NT2/D1 (cell line): ENCODE measurements at regions not wholly inside any gene's neighbourhood (a gene's known extent, or its start where the extent isn't known, plus 50 kb on each side); places are given as distances from the start of the nearest gene placed in this dataset.

ENCODE experiments used
- YY1 ChIP-seq: IDR thresholded peaks from 2 replicates; pipeline ENCODE4 v1.6.1; 2011; ENCODE audit not compliant: insufficient read length, insufficient read depth
- ZNF274 ChIP-seq: IDR thresholded peaks from 2 replicates; pipeline ENCODE4 v1.6.1; 2011; ENCODE audit warnings: mild to moderate bottlenecking, low read depth, low read length

DNA sequence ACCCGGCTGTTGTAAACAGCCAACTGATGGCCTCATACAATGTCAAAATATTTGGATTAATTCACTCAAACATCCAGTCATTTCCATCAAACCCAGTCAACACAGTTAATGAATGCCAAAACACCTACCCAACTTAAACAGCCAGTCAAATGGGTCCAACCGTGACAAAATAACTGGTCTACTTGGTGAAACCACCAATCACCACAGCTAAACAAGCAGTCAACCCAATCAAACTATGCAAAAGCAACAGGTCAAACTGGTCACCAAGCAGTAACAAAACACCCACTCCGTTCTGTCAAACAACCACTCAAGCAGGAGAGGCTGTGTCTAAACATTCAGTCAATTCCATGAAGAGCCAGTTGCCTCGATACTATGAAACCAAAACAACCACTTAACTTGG lies 119.2 kb downstream of the FOXD2 start:
- TF ChIP-seq YY1 (no peak), ZNF274 (no peak)
